ENCODE measurements at regions not wholly inside any gene's neighbourhood (a gene's known extent, or its start where the extent isn't known, plus 50 kb on each side); places are given as distances from the start of the nearest gene placed in this dataset.

DNA sequence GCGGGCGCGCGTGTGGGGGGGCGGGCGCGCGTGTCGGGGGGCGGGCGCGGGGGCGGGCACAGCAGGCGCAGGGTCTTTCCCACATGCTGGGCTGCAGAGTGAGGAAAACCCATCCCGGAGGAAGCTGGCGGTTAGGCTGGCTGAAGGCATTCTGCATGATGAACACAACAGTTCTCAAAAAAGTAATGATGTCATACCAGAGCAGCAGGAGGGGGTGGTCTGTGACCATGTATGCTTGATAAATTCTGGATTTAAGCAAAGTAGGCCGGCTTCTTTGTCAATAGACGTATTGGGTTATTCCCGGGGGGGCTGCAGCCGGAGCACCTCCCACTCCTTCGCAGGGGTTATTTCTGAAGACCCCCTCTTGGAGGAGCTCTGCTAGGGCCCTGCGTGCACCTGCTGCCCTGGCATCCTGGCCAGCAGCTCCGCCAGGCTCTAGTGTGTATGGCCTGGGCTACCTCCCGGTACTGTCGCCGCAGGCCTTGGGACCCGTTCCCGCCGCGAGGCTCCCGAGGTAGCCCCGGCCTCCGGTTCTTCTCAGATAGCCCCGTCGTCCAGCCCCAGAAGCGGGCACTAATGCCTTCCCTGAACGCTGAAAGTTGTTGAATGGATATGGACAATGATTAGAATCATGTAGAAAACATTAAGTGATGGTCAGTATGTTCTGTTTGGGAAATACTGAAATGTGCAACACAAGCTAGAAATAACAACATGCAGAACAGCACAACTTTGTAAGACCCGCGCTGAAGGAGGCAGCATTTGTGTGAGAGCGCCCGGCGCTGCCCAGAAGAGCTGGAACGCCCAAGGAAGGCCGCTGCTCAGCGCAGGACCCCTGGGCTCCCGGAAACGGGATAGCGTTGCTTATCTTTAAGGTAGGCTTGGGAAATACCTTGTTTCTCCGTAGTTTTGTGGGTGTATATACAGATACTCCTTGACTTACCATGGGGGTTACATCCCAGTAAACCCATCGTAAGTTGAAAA is 101.4 kb upstream of the RAB6C start:
- TF ChIP-seq CTCF (IDR thresholded peaks at IDR 0.05; ENCODE audit: poor library complexity) (no peak), EZH2phosphoT487 (IDR thresholded peaks at IDR 0.05; ENCODE audit: low read depth, severe bottlenecking, unreplicated experiment) (no peak), EZH2 (IDR thresholded peaks at IDR 0.05; ENCODE audit: borderline replicate concordance) (no peak)
